GM21717 (cell line): ENCODE measurements at regions not wholly inside any gene's neighbourhood (a gene's known extent, or its start where the extent isn't known, plus 50 kb on each side); places are given as distances from the start of the nearest gene placed in this dataset.
A peak's percentile ranks its signal among the peaks of the same experiment; 100 is the strongest.
"Not testable (repeated sequence)": the region's sequence is repeated elsewhere in the genome, so short reads cannot be mapped to it uniquely, and the experiment has no call there.

Source experiments
- ATAC-seq: cut with Tn5 transposase; IDR thresholded peaks from one replicate; pipeline ENCODE4 v1.9.1; 2021; ENCODE audit warnings: mild to moderate bottlenecking, moderate library complexity; ENCODE audit not compliant: unreplicated experiment

DNA sequence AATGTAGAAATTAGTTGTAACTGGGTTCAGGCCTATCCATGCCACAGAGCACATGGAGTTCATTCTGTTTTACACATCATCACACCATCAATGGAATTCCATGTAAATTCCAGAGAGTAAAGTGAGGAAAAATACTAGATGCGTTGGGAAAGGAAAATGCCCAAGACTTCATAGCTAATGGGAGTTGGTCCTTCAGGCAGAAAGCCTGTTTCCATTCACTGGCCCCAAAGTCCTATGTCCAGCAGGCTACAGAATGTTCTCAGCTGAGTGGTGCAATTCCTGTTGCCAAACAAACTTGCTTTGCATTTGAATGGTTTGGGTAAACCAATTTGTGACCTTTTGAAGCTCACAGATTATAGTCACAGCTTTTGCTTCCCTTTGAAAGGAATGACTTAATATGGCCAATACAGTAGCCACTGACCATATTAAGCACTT lies 164.6 kb upstream of the PFN2 start:
- ATAC-seq: no peak

DNA sequence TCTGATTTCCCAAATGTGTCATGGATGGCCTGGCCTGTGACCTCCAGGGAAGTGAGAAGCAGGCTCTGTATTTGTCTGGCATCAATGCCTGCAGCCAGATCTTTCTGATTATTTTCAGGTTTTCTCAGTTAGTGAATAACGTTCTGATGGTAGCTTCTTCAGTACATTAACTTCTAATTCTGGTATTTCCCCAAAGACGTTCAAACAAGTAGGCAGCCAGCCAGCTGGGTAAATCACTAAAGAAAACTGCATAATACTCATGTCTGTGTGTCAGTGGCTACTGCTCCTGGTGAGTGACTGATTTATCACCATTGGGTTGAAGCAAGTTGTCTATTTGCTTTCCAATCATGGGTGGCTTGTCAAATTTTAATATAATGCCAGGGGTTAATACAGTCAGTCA lies 162.6 kb upstream of the PFN2 start:
- no peak for ATAC-seq

DNA sequence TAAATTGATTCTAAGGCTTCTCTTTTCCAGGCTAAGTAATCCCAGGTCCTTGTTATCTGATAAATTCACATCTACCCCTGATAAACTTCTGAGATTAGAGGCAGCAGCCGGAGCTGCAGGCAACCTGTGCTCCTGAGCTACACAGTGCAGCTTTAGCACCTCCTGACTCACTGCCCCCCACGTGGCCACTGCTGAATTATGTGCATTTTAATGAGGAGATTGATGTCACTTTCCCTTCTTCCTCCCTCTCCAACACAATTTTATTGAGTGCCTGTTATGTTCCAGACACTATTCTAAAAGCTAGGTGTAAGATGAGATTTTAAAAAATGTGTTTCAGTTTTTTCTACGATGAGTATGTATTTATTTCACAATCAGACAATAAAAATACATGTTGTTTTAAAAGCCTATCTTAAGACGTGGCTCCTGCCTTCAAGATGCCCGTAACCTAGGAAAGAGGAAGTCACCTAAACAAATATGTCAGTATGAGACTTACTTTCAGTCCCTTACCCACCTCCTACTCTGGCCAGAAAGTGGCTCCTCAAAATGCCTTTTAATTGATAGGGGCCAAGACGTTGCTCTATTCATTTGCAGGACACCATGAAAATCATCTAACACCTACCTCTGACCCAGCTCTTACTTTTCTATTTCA lies 161.5 kb upstream of the PFN2 start:
- ATAC-seq: no peak

DNA sequence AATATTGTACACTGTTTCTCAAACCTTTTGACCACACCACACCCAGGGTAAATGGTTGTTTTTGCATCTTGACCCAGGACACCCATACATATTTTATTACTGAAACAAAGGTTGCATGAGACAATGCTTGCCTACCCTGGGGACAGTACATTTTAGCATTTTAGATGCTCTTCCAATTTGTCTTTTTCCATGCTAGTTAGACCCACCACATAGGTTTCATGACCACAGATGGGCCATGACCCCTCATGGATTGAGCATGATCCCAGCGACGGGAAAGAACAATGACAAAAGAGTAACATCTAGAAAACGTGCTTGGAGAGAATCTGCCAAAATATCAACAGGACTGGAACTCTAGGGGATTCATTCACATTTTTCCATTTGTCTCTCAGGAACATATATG lies 161.0 kb upstream of the PFN2 start:
- no peak for ATAC-seq

DNA sequence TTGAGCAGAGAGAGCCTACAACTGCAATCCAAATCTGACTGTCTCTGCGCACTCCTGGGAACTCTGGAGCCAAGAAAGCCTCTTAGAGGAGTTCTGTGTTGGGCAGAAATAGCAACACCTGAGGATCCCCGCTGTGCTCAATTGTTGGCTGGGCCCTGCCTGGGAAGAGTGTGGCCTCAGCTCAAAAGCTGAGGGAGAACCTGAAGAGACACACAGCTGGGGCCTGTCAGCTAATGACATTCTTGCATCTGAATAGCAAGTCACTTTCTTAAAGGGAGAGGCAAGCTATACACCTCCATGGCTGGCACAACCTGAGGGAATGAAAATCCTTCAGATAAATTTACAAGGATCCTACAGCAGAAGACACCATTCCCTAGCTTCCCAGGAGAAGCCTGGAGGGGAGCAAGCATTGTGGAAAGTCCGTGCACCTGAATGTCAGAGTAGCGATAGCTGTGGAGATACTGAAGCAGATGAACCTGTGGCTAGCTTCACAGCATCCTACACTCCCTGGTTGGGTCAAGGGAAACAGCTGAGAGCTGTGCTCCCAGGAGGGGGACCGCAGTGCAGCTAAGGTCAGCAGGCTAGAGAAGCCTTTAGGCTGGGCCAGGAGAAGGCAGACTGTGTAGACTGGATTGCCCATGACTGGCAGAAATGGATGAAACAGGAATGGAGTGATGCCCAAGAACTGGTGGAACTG lies 159.9 kb upstream of the PFN2 start:
- no peak for ATAC-seq

DNA sequence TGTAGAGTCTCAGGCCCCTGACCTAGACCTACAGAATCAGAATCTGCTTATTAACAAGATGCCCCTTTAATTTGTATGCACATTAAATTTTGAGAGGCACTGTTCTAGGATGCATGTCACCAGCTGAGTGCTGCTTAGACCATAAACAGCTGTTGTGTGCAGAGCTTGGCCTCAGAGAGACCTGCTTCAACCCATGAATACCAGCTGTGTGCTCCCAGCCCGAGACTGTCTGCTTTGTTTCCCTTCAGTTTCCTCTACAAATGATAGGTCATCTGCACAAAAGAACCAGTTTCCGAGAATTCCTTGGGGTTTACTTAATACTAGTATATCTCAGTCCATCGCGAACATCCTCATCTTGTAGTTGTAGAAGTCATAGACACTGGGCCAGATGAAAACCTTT lies 158.5 kb upstream of the PFN2 start:
- ATAC-seq: no peak

DNA sequence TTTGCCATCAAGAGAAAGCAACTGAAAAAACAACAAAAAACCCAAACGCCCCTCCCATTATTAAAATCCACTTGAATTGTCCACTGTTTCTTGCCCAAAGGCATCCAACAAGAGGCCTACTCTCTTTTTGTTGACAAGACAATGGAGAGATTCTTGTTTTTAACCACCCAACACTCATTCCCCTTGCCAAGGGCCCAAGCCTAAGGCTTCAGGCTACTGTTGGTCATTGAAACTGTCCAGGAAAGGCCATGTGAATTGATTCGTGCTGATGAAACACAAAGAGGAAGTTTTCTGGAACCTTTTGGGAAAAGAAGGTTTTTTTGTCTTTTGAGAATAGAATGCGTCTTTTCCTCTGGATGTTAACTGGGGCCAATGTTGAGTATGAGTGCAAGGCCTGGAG lies 157.4 kb upstream of the PFN2 start:
- ATAC-seq: no peak

DNA sequence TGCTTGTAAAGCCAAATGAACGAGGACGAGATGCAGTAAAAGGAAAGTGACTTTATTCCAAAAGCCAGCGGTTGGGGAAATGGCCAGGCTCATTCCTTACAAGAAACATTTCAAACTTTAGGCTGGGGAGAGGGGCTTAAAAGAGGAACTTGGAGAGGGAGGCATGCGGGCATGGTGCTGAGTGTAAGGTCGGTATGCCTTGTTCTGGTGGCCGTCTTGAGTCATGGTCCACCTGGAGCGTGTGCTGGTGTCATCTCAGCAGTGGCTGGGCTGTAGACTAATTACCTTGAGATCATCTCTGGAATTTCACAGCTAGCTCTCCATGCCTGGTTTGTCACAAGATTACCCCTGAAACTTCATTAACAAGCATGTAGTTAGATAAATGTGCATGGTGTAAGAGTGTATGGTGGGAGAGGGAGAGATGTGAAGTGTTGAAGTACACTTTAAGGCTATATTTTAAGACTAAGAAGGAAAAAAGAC lies 156.4 kb upstream of the PFN2 start:
- ATAC-seq: no peak

DNA sequence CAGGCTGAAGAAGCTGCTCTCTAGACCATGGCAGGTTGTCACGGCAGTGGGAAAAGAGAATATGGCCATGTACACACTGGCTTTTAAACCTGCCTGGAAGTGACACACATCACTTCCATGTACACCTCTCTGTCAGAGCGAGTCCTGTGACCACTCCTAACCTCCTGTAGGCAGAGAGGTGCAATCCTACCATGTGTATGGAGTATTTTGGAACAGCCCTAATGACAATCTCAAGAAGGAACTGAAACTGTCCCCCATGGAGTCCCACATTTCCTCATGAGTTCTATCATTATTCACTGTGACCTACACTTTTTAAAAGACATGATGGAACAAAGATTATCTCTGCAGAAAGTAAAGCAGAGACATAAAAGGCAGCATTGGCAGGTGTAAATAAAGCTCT lies 153.4 kb upstream of the PFN2 start:
- no peak for ATAC-seq

DNA sequence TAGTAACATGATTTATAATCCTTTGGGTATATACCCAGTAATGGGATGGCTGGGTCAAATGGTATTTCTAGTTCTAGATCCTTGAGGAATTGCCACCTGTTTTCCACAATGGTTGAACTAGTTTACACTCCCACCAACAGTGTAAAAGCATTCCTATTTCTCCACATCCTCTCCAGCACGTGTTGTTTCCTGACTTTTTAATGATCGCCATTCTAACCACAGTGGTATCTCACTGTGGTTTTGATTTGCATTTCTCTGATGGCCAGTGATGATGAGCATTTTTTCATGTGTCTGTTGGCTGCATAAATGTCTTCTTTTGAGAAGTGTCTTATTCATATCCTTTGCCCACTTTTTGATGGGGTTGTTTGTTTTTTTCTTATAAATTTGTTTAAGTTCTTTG lies 152.6 kb upstream of the PFN2 start:
- ATAC-seq: not testable (repeated sequence)

DNA sequence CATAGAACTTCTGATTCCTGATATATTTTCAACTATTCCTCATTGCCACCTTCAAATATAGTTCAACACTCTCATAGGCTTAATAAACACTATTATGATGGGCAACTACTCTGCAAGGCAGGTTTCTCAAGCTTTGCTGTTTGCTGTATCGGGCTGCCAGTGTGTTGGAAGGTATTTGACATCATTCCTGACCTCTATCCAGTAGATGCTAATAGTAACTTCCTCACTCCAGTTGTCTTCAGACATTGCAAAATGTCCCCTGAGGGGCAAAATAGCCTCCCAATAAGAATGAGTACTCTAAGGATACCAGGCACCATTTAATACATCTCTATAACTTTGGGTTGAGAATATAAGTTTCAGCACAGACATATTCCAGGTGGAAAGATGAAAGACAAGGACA lies 147.5 kb upstream of the PFN2 start:
- no peak for ATAC-seq

DNA sequence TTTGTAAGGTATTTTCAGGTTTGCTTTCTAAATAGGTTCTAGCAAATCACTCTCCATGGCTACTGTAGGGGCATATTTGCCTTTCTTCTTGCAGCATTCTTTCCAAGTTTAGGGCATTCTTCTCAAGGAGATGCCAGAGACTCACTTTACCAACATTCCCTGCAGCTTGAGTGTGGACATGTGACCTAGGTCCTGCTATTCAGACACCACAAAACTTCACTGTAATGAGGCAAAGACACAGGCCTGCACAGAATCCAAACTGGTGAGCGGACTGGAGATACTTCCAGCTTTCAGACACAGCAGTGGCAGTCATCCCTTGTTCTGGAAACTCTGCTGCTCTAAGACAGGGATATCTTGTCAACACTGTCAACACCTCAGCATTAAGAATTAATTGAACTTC lies 146.4 kb upstream of the PFN2 start:
- ATAC-seq: no peak

DNA sequence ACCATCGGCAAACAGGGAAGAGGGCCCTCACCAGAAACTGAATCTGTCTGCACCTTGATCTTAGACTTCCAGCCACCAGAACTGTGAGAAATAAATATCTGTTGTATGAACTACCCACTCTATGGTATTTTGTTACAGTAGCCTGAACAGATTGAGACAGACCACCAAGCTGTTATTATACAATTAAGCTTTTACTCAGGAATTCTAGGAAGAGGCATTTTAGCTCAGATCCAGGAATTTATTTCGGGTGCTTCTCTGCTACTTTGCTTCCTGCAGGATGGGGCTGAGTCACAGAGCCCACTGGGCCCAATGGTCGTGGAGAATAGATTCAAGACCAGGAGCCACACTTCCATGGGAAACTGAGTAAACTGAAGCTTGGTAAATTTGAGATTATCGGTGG lies 145.5 kb upstream of the PFN2 start:
- no peak for ATAC-seq

DNA sequence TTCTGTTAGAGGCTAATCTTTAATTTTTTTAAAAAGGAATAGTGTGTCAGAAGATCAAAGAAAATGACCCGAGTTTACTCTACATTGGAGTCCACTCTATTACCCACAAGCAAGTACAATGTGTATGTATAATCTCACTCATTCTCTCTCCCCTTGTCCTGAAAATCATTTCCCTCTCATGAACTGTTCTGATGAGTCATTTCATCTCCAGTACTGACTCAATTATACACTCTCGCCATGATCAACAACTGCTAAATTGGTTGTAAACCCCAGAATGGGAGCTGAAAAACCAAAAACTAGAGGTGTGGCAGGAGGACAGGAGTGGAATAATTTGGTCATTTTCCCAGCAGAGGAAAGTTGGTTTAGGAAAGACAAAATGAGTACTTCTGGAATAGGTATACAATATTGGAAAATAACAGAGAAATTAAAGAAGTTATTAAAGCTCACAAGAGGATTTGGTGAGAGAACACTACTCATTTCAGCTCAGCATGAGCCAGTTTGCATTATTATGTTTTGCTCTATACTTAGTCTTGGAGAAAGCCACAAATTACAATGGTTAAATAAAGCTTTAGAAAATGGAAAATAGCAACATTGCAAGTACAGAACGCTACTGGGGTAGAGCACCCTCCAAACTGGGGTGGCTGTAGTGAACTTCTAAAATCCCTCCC lies 144.3 kb upstream of the PFN2 start:
- ATAC-seq: peak; percentile 91

DNA sequence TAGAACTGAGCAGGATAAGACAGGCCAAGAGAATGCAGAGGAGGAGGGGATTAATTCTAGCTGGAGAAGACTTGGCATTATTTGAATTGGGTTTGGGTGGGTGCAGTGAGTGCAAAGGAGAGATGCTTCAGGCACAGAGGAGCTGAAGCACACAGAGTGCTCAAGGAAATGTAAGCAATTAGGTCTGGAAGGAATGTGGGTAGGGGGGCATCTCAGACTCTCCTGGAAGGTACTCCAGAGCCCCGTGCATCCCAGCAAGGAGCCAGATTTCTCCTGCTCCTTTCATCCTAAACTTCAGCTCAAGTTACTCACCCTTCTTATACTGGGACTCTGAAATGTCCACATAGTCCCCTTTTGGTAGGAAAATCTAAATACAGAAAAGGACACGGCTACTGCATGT lies 143.6 kb upstream of the PFN2 start:
- ATAC-seq: no peak

DNA sequence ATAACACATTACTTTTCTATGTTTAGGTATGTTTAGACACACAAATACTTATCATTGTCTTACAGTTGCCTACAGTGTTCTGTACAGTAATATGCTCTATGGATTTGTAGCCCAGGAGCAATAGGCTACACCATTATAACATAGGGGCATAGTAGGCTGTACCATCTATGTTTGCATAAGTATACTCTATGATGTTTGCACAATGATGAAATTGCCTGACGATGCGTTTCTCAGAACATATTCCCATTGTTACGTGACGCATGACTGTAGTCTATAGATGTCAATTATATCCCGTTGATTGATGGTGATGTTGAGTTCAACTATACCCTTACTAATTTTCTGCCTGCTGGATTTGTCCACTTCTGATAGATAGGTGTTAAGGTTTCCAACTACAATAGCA lies 139.4 kb upstream of the PFN2 start:
- ATAC-seq: no peak

DNA sequence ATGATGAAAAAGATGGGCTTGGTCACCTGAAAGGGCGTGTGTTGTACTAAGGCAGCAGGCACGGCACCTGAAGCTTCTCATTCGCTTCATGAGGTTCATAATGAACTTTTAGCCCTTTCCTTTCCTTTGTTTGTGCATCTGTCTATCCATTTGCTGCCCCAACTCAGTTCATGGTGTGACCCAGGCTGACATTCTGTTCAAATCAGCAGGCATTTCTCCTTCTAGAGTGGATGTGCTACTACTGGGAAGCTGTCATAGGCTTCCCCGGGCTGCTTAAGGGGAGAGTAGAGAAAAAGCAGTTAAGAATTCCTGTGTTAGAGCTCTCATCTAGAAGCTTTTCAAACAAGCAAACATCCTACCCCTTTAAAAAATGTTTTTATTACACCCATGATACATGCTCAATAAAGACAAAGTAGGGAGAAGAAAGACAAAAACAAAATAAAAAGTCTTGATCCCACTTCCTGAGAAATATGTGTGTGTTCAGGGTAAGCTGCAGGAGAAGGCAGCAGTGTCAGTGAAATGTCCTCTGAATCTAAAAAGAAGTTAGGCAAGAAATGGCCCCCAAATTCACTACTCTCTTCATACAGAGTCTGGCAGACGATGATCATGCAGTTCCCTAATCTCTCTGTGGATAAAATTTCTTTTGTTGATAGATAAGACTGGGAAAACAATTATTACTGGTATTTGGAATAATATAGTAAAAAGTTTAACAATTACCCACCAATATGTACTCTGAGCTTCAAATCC lies 136.9 kb upstream of the PFN2 start:
- ATAC-seq: no peak

DNA sequence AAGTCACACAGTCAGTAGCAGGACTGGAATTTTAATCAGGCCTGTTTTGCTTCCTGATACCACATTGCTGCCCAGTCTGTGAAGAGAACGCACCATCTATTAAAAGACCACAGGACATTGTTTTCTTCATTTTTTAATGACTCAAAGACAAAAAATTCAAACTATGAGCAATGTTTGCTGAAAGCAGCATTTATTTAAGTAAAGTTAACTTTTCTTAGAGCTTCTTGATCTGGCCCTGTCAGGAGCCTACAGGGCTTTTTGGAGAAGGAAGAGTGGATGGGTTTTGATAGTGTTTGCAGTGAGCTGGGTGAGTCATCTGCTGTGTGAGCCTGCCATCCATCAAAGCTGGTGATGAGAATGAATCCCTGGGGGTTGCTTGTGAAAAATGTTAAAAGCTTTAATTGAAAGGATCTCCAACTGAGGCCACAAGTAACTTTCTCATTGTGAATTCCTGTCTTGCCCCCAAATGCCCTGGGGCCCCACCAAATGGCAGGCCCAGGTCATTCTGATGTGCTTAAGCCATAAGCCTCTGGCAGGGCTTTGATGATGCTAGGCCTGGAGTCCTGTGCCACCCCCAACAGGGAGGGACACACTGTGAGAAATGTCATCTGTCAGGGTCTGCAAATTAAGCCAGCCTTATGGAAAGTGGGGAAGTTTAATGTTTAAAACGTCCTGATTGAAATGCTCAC lies 136.2 kb upstream of the PFN2 start:
- no peak for ATAC-seq

DNA sequence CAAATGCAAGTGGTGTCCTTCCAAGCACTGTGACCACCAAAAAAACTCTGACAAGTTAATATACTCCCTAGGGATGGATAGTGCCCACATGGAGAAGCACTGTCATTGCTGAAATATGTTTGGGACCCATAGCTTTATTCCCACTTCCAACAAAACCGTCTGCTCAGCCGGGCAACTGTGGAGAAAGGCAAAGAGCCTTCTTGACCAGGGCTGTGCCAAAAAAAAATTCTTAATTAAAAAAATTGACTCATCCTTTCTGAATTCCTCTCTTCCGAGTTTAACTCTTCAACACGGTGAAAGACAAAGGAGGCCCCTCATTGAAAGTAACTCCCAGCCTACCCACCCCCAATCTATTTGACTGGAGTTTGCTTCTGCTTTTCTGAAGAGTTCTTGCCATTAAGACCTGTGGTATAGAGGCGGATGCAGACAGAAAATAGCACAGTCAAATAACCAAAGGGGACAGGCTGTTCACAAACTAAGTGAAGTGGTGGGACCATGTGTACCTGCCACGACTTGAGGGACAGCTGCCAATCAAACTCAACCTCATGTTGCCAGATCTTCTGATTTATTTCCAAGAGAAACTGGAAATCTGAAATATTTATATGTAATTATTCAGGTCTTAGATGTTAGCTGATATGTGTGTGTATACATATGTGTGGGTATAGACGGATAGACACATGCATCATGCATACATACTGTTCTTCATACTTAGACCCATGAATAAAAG lies 135.4 kb upstream of the PFN2 start:
- ATAC-seq: no peak

DNA sequence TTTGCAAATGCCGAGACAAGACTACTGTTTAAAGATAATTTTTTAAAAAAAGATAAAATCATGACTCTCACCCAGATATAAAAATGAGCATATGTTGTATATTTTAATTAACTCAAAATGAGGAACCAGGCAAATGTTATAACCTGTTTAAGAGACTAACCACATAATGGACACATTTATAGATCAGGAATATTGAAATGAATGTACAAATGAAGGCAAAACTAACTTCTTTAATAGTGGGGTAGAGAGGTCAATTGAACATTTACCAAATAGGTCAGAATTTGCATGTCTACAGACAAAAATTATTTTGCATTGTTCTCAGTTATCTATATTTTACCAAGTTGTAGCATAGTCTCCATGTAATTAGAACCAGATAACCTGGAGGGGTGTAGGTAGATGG lies 134.3 kb upstream of the PFN2 start:
- ATAC-seq: no peak
